HG02798 (cell line): ENCODE measurements at regions not wholly inside any gene's neighbourhood (a gene's known extent, or its start where the extent isn't known, plus 50 kb on each side); places are given as distances from the start of the nearest gene placed in this dataset.
"Not testable (repeated sequence)": the region's sequence is repeated elsewhere in the genome, so short reads cannot be mapped to it uniquely, and the experiment has no call there.

Experiments used
- ATAC-seq: cut with Tn5 transposase; IDR thresholded peaks from one replicate; pipeline ENCODE4 v1.9.1; 2021; ENCODE audit warnings: mild to moderate bottlenecking; ENCODE audit not compliant: unreplicated experiment, poor library complexity

- ATAC-seq, result no peak
Measured at GRCh38 chr7:46616636-46617035, 695.6 kb upstream of the IGFBP3 start.

DNA sequence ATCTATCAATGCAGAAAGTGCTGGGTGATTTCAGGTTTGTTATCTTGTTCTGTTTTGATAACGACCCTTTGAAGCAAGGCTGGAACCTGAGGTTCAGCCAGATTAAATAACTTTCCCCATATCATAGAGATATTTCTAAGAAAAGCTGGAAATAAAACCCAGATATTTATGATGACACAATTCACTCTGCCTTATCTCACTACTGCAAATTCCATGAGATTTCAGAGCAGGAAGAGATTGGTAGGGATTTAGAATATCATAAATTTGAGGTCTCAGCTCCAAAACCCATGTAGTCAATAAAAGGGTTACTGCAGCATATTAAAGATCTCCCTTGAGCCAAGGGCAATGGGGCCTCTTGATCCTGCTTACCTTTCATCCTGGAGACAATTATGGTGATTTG, 692.5 kb upstream of the IGFBP3 start:
- no peak for ATAC-seq

- no peak for ATAC-seq
Measured at GRCh38 chr7:46613116-46613515, 692.0 kb upstream of the IGFBP3 start.

DNA sequence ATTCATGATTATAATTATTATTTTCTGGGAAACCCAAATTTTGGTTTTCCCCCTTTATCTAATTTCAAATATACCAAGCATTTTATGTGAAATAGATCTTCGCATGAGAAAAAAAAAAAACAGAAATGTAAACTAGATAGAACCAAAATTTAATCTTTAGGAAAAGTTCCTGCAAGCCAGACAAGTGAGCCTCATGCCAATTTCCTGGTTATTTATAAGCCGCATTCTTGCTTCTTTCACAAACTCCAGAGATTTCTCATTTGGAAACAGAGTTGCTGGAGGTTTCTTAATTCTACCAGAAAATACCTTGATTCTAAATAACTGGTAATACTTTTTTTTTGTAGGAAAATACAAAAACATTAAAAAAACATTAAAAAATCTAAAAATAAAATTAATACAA, 690.4 kb upstream of the IGFBP3 start:
- no peak for ATAC-seq

GRCh38 chr7:46610746-46611145, 689.7 kb upstream of the IGFBP3 start:
- ATAC-seq, result no peak

- ATAC-seq, result no peak
Measured at GRCh38 chr7:46607176-46607575, 686.1 kb upstream of the IGFBP3 start.

DNA sequence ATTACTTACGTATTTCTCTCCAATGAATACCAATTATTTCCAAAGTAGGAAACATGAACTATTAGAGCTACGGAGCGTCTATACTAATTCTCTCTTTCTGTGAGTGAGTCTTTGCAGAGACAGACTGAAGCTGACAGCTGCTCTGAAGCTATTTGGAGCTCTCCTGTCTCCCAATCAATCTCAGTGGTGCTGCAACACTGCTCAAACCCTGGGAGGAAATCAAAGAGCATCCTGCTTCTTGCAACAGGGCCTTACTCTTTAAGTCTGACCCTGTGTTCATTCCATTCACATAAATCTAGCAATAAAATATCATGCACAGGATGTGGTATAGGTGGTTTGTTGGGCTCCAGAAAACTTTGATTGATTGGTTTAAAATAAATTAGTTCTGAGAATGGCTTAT, 685.7 kb upstream of the IGFBP3 start:
- ATAC-seq, result no peak

DNA sequence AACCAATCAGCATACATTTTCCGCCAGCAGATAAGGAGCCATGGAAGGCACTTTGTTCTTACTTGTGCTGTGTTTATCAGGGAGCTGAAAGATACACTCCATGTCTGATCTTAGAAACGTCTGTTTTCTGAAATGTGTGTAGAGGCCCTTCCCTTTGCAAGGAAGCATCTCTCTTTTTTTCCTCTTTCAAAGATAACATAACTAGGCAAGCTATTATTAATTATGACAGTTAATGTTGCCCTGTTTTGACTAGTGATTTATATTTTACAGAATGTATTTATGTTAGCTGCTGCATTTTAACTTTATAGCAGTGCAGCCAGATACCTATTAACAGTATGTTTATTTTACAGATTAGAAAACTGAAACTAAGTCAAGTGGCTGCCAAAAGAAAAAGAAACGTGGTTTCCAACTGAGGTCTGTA, 683.2 kb upstream of the IGFBP3 start:
- no peak for ATAC-seq

GRCh38 chr7:46603780-46604179, 682.7 kb upstream of the IGFBP3 start:
- no peak for ATAC-seq

DNA sequence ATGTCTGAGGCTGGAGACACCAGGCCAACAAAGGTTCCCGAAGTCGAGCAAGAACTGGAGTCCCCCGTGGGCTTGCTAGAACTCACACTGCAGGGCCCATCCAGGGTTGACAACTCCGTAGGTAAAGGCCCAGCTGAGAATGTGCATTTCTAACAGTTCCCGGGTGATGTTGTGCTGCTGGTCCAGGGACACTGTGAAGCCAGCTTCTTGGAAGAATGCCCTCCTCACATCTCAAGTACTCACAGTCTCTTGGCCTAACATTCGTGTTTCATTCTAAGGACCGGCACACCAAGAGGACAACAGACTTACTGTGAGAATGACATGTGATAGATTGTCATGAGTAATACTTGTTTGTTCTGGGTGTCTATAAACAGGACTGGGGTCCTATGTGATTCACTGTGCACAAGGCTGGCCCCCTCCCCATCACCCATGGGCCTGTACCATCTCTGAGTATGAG, 682.3 kb upstream of the IGFBP3 start:
- ATAC-seq, result no peak

- ATAC-seq, result no peak
Measured at GRCh38 chr7:46600340-46600739, 679.3 kb upstream of the IGFBP3 start.

GRCh38 chr7:46594831-46595230, 673.8 kb upstream of the IGFBP3 start:
- not testable (repeated sequence) for ATAC-seq

DNA sequence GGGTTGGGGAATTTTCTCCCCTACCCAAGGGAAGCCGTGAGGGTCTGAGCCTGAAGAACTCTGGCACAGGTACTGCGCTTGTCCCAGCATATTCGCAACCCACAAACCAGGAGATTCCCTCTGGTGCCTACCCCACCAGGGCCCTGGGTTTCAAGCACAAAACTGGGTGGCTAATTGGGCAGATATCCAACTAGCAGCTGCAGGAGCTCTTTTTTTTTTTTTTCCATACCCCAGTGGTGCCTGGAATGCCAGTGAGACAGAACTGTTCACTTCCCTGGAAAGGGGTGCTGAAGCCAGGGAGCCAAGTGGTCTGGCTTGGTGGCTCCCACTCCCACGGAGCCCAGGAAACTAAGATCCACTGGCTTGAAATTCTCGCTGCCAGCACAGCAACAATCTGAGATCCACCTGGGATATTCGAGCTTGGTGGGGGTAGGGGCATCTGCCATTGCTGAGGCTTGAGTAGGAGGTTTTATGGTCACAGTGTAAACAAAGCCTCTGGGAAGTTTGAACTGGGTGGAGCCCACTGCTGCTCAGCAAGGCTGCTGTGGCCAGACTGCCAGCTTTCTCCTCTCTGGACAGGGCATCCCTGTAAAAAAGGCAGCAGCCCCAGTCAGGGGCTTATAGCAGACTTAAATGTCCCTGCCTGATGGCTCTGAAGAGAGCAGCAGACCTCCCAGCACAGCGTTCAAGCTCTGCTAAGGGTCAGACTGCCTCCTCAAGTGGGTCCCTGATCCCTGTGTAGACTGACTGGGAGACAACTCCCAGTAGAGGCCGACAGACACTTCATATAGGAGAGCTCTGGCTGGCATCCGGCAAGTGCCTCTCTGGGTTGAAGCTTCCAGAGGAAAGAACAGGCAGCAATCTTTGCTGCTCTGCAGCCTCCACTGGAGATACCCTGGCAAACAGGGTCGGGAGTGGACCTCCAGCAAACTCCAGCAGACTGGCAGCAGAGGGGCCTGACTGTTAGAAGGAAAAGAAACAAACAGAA, 670.1 kb upstream of the IGFBP3 start:
- ATAC-seq, result not testable (repeated sequence)

DNA sequence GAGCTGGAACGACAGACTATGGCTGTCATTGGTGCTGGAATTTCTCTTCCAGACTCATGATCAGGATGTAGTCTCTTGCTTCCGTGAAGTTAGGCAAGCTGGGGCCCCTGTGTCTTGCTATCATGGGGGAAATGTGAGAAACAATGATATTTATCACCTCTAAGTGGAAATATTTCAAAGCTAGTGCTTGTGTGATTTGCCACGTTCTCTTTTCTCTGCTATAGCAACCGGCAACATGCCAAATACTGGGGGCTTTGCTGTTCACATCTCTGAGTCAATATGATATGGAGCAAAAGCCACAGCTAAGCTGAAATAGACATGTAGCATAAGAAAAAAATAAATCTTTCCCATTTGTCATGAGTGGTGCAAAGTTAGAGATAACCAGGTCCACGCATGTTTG, 668.2 kb upstream of the IGFBP3 start:
- no peak for ATAC-seq

DNA sequence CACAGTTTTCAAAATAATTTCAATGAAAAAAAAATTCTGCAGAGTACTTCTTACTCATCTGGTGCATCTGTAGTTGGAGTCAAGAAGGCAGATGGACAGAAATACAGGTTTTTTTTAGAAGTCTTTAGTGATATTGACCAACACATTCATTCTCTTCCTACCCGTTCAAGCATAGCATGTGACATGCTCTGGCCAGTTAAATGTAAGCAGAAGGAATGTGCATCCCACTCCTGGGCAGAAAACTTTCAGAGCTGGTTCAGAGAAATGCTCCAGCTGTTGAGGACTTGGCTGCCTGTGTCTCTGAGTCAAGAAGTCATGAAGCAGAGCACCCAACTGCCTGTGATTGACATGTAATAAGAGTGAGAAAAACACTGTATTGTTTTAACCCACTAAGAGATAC, 665.3 kb upstream of the IGFBP3 start:
- no peak for ATAC-seq

GRCh38 chr7:46583656-46584055, 662.6 kb upstream of the IGFBP3 start:
- ATAC-seq, result no peak

DNA sequence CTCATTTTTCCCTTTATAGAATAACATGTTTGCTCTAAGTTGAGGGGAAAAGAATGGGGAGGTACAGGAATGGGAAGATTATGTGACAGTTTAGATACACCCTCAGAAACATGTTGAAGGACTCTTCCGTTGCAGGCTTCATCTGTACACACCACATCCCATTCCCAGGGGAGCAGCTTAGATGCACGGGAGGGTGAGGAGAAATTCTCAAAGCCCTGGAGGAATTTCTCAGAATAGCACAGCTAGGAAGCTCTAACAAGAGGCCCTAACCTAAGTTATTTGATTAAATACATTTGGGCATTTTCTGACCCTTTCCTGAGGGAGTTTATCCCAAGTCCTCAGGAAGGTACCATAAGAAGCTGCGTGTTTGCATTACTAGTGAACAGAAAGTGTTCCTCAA, 660.2 kb upstream of the IGFBP3 start:
- no peak for ATAC-seq

- no peak for ATAC-seq
Measured at GRCh38 chr7:46580766-46581165, 659.7 kb upstream of the IGFBP3 start.

DNA sequence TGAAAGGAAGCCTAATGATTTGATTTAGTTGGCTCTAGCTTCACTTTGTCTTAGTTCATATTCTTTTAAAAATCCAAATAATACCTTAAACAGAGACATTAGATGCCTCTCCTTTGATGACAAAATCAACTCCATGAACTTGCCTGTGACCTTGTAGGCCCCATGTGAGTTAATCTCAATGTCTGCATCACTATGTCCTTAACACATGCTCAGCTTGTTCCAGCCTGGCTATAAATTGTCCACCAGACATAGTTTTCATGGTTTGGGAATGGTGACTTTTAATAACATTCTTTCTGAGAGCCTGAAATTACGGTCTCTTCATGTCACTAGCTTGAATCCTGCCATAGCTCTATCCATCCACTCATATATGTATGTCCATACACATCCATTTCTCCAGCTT, 656.3 kb upstream of the IGFBP3 start:
- ATAC-seq, result no peak

DNA sequence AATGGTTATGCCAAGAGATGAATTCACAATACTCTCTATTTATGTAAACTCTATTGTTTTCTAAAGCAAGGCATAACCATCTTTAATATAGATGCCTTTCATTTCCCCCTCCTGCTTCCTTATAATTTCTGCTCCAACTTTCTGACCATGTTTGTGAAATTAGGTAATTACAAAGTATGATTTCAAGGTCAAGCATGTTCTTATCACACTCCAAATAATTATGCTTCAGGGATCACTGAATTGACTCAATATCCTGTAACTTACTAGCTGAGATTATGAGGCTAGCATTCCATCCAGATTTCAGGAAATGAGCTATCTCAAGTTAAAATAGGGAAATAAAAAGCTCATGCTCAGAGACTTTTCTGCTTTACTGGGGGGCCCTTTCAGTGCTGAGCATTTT, 655.9 kb upstream of the IGFBP3 start:
- no peak for ATAC-seq

DNA sequence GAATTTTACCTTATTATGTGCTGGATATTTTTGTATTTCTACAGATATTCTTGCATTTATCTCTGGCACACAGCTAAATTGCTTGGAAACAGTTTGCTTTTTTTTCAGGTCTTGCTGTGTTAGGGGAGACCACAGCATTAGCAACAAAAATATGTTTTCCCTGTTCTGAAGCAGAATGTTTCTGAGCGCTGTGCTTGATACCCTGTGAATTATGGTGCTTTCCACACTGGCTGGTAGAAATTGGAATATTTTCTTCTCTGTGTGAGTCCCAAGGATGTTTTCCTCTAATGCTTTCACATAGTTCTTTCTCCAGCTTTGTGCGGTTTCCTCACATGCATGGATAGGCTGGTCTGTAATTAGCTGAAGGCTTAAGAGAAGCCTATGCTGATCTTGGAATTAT, 651.6 kb upstream of the IGFBP3 start:
- ATAC-seq, result no peak

DNA sequence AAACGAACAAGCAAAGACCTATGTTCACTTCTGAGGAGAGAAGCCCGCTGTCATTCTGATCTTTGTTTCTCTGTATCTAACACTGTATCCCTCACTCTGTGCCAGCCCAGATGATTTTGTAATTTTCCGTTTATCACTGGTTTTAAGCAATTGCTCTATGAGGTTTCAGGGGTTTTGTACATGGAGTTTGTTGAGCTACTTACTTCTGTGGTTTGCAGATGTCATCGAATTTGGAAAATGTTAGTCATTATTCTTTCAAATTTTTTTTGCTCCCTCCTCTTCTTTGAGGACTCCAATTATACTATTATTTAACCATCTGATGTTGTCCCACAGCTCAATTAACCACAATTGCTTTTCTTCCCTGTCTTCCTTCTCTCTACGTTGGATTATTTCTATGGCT, 650.9 kb upstream of the IGFBP3 start:
- no peak for ATAC-seq
